Naive thymus-derived CD8-positive, alpha-beta T cell (primary cell): ENCODE measurements at regions not wholly inside any gene's neighbourhood (a gene's known extent, or its start where the extent isn't known, plus 50 kb on each side); places are given as distances from the start of the nearest gene placed in this dataset.
"Not testable (repeated sequence)": the region's sequence is repeated elsewhere in the genome, so short reads cannot be mapped to it uniquely, and the experiment has no call there.

Experiments
- ATAC-seq, 2 donors: fragments of 150-1000 bp; cut with Tn5 transposase in 1 of 2; sonication (Bioruptor Pico), chemical (Tn5 transposase) in 1 of 2; 1 replicate in 1 of 2; 2 replicates in 1 of 2; pipeline ENCODE4 v1.10.0; 2021; ENCODE audit warnings: mild to moderate bottlenecking in 2 of 2, moderate library complexity in 2 of 2
- POLR2A ChIA-PET: fragments of 350-600 bp; sonication (Branson Sonifier 250); formaldehyde crosslinking; loops from one replicate; lab custom pipeline; 2021; ENCODE audit warnings: antibody characterized with exemption; lab: Charles Lee
- DNase-seq, 10 donors: peaks; one replicate each; pipeline versions ENCODE4 v3.0.0 to v3.0.0-alpha.2; 2020 to 2022
- H3K27ac Mint-ChIP-seq, 10 donors: one replicate each; pipeline ENCODE4 v1.8.0; 2020 to 2022; ENCODE audit warnings: mild to moderate bottlenecking in 10 of 10, mixed read lengths in 10 of 10, moderate library complexity in 4 of 10, inconsistent platforms in 1 of 10
- H3K27me3 Mint-ChIP-seq, 5 donors: one replicate each; pipeline ENCODE4 v1.8.0; 2021 to 2022; ENCODE audit warnings: mixed read lengths in 5 of 5
- H3K36me3 Mint-ChIP-seq, 3 donors: one replicate each; pipeline ENCODE4 v1.8.0; 2020 to 2022; ENCODE audit warnings: mixed read lengths in 3 of 3, mild to moderate bottlenecking in 2 of 3, inconsistent platforms in 1 of 3
- H3K4me1 Mint-ChIP-seq, 4 donors: one replicate each; pipeline ENCODE4 v1.8.0; 2021 to 2022; ENCODE audit warnings: mixed read lengths in 4 of 4
- H3K4me3 Mint-ChIP-seq, 10 donors: one replicate each; pipeline ENCODE4 v1.8.0; 2020 to 2022; ENCODE audit warnings: mild to moderate bottlenecking in 10 of 10, mixed read lengths in 10 of 10, moderate library complexity in 6 of 10, inconsistent platforms in 1 of 10
- H3K9me3 Mint-ChIP-seq, 9 donors: one replicate each; pipeline ENCODE4 v1.8.0; 2020 to 2022; ENCODE audit warnings: mixed read lengths in 9 of 9, mild to moderate bottlenecking in 3 of 9, inconsistent platforms in 1 of 9, moderate library complexity in 1 of 9

GRCh38 chr1:189804352-189804751 is 673.3 kb downstream of the BRINP3 start:
- H3K9me3 Mint-ChIP-seq: peaks cover 0 to 20% (median 6%) of the 10 kb centered on the region in 9 donors
- DNase-seq (no peak), ATAC-seq (no peak)
- POLR2A ChIA-PET: no interaction called here
- no peaks in the 10 kb centered on the region for H3K27me3 Mint-ChIP-seq
- no peak overlapping the region for H3K4me3 Mint-ChIP-seq
- no peaks in the 10 kb centered on the region for H3K36me3 Mint-ChIP-seq
- no peak overlapping the region for H3K27ac Mint-ChIP-seq
- H3K4me1 Mint-ChIP-seq: no peaks in the 10 kb centered on the region

- H3K4me1 Mint-ChIP-seq: no peaks in the 10 kb centered on the region
- DNase-seq (no peak), ATAC-seq (no peak)
- POLR2A ChIA-PET: no interaction called here
- H3K36me3 Mint-ChIP-seq: no peaks in the 10 kb centered on the region
- no peaks in the 10 kb centered on the region for H3K27me3 Mint-ChIP-seq
- no peak overlapping the region for H3K4me3 Mint-ChIP-seq
- H3K9me3 Mint-ChIP-seq: peaks cover 0 to 21% (median 6%) of the 10 kb centered on the region in 9 donors
- no peak overlapping the region for H3K27ac Mint-ChIP-seq
Observed at GRCh38 chr1:189805735-189806134, 671.9 kb downstream of the BRINP3 start.

GRCh38 chr1:189810639-189811038 is 667.0 kb downstream of the BRINP3 start:
- H3K9me3 Mint-ChIP-seq, DNase-seq, H3K27me3 Mint-ChIP-seq, POLR2A ChIA-PET, H3K4me3 Mint-ChIP-seq, ATAC-seq, H3K36me3 Mint-ChIP-seq, H3K27ac Mint-ChIP-seq, H3K4me1 Mint-ChIP-seq: not testable (repeated sequence)

GRCh38 chr1:189811960-189812359 is 665.7 kb downstream of the BRINP3 start:
- H3K4me1 Mint-ChIP-seq: no peaks in the 10 kb centered on the region
- POLR2A ChIA-PET: no interaction called here

GRCh38 chr1:189816558-189816957 is 661.1 kb downstream of the BRINP3 start:
- Mint-ChIP-seq H3K36me3 (no peaks in the 10 kb centered on the region), H3K4me3 (no peak overlapping the region), H3K27ac (no peak overlapping the region), H3K4me1 (no peaks in the 10 kb centered on the region), H3K27me3 (no peaks in the 10 kb centered on the region), H3K9me3 (peaks cover 0 to 13% (median 10%) of the 10 kb centered on the region in 9 donors)
- POLR2A ChIA-PET: no interaction called here
- ATAC-seq (no peak), DNase-seq (no peak)

More at GRCh38 chr1:189811960-189812359, 665.7 kb downstream of the BRINP3 start:
- Mint-ChIP-seq H3K36me3 (no peaks in the 10 kb centered on the region), H3K27ac (no peak overlapping the region), H3K9me3 (peaks cover 0 to 7% (median 3%) of the 10 kb centered on the region in 9 donors), H3K27me3 (no peaks in the 10 kb centered on the region), H3K4me3 (no peak overlapping the region)
- no peak for ATAC-seq
- DNase-seq: no peak

GRCh38 chr1:189819751-189820150 is 657.9 kb downstream of the BRINP3 start:
- POLR2A ChIA-PET: no interaction called here
- H3K36me3 Mint-ChIP-seq: no peaks in the 10 kb centered on the region
- H3K4me3 Mint-ChIP-seq: no peak overlapping the region
- ATAC-seq: no peak
- H3K27me3 Mint-ChIP-seq: no peaks in the 10 kb centered on the region
- H3K4me1 Mint-ChIP-seq: no peaks in the 10 kb centered on the region
- H3K27ac Mint-ChIP-seq: no peak overlapping the region
- H3K9me3 Mint-ChIP-seq: peaks cover 0 to 18% (median 12%) of the 10 kb centered on the region in 9 donors
- DNase-seq: no peak

- POLR2A ChIA-PET: no interaction called here
- Mint-ChIP-seq H3K36me3 (peaks cover 0 to 6% (median 0%) of the 10 kb centered on the region in 3 donors), H3K27me3 (no peaks in the 10 kb centered on the region), H3K4me1 (no peaks in the 10 kb centered on the region), H3K4me3 (no peak overlapping the region), H3K9me3 (peaks cover 3 to 22% (median 12%) of the 10 kb centered on the region in 9 donors), H3K27ac (no peak overlapping the region)
- DNase-seq: no peak
- no peak for ATAC-seq
Observed at GRCh38 chr1:189821833-189822232, 655.8 kb downstream of the BRINP3 start.

- no peak overlapping the region for H3K4me3 Mint-ChIP-seq
- no peak overlapping the region for H3K27ac Mint-ChIP-seq
- H3K36me3 Mint-ChIP-seq: no peaks in the 10 kb centered on the region
- DNase-seq (no peak), ATAC-seq (no peak)
- H3K27me3 Mint-ChIP-seq: no peaks in the 10 kb centered on the region
- POLR2A ChIA-PET: no interaction called here
- H3K9me3 Mint-ChIP-seq: peaks cover 0 to 14% (median 5%) of the 10 kb centered on the region in 9 donors
- H3K4me1 Mint-ChIP-seq: no peaks in the 10 kb centered on the region
Observed at GRCh38 chr1:189834813-189835212, 642.9 kb downstream of the BRINP3 start.

- H3K36me3 Mint-ChIP-seq: no peaks in the 10 kb centered on the region
- peaks cover 0 to 23% (median 8%) of the 10 kb centered on the region in 9 donors for H3K9me3 Mint-ChIP-seq
- no peak overlapping the region for H3K27ac Mint-ChIP-seq
- H3K4me3 Mint-ChIP-seq: no peak overlapping the region
- H3K4me1 Mint-ChIP-seq: no peaks in the 10 kb centered on the region
- no peaks in the 10 kb centered on the region for H3K27me3 Mint-ChIP-seq
- no peak for DNase-seq
- POLR2A ChIA-PET: no interaction called here
- no peak for ATAC-seq
Observed at GRCh38 chr1:189847613-189848012, 630.1 kb downstream of the BRINP3 start.

GRCh38 chr1:189851806-189852367 is 625.8 kb downstream of the BRINP3 start:
- H3K27me3 Mint-ChIP-seq: no peaks in the 10 kb centered on the region
- no peaks in the 10 kb centered on the region for H3K4me1 Mint-ChIP-seq
- H3K36me3 Mint-ChIP-seq: no peaks in the 10 kb centered on the region
- H3K4me3 Mint-ChIP-seq: no peak overlapping the region
- POLR2A ChIA-PET: no interaction called here
- no peak overlapping the region for H3K27ac Mint-ChIP-seq
- DNase-seq (no peak), ATAC-seq (no peak)
- peaks cover 3 to 43% (median 17%) of the 10 kb centered on the region in 9 donors for H3K9me3 Mint-ChIP-seq

GRCh38 chr1:189859385-189859977 is 618.2 kb downstream of the BRINP3 start:
- Mint-ChIP-seq H3K27me3 (no peaks in the 10 kb centered on the region), H3K27ac (no peak overlapping the region), H3K9me3 (peaks cover 4 to 43% (median 21%) of the 10 kb centered on the region in 9 donors), H3K36me3 (no peaks in the 10 kb centered on the region), H3K4me1 (no peaks in the 10 kb centered on the region), H3K4me3 (no peak overlapping the region)
- ATAC-seq: no peak
- DNase-seq: no peak
- POLR2A ChIA-PET: no interaction called here

- POLR2A ChIA-PET: no interaction called here
- Mint-ChIP-seq H3K4me3 (no peak overlapping the region), H3K4me1 (no peaks in the 10 kb centered on the region), H3K27ac (no peak overlapping the region), H3K9me3 (peaks cover 0 to 20% (median 3%) of the 10 kb centered on the region in 9 donors), H3K36me3 (no peaks in the 10 kb centered on the region), H3K27me3 (no peaks in the 10 kb centered on the region)
- DNase-seq: no peak
- no peak for ATAC-seq
Observed at GRCh38 chr1:189866606-189867005, 611.1 kb downstream of the BRINP3 start.

- DNase-seq (no peak), ATAC-seq (no peak)
- peaks cover 0 to 14% (median 4%) of the 10 kb centered on the region in 9 donors for H3K9me3 Mint-ChIP-seq
- POLR2A ChIA-PET: no interaction called here
- no peak overlapping the region for H3K27ac Mint-ChIP-seq
- no peaks in the 10 kb centered on the region for H3K4me1 Mint-ChIP-seq
- H3K27me3 Mint-ChIP-seq: no peaks in the 10 kb centered on the region
- no peak overlapping the region for H3K4me3 Mint-ChIP-seq
- no peaks in the 10 kb centered on the region for H3K36me3 Mint-ChIP-seq
Observed at GRCh38 chr1:189868021-189868420, 609.6 kb downstream of the BRINP3 start.
